Smooth muscle cell (in vitro differentiated cells): ENCODE measurements at regions not wholly inside any gene's neighbourhood (a gene's known extent, or its start where the extent isn't known, plus 50 kb on each side); places are given as distances from the start of the nearest gene placed in this dataset.

Experiments used
- DNase-seq: peaks from one replicate; lab custom pipeline; 2025; ENCODE audit not compliant: unreplicated experiment; lab: John Stamatoyannopoulos, UW
- H2AFZ ChIP-seq: fragments of 200-600 bp; sonication (generic); 2 replicates; pipeline ENCODE4 v1.6.0; 2016; ENCODE audit warnings: antibody characterized with exemption, low read depth, mild to moderate bottlenecking
- H3F3A ChIP-seq: fragments of 200-600 bp; sonication (generic); 2 replicates; pipeline ENCODE4 v1.6.0; 2017; ENCODE audit warnings: antibody characterized with exemption, low read depth
- H3K27ac ChIP-seq: fragments of 200-600 bp; sonication (generic); 2 replicates; pipeline ENCODE4 v1.5.1; 2016; ENCODE audit warnings: low read depth, mild to moderate bottlenecking
- H3K27me3 ChIP-seq: fragments of 200-600 bp; sonication (generic); 2 replicates; pipeline ENCODE4 v1.6.1; 2016; ENCODE audit warnings: low read depth, mild to moderate bottlenecking
- H3K36me3 ChIP-seq: fragments of 200-600 bp; sonication (generic); 2 replicates; pipeline ENCODE4 v1.5.1; 2016; ENCODE audit warnings: low read depth
- H3K4me1 ChIP-seq: fragments of 200-600 bp; sonication (generic); 2 replicates; pipeline ENCODE4 v1.5.1; 2016; ENCODE audit warnings: low read depth
- H3K4me2 ChIP-seq: fragments of 200-600 bp; sonication (generic); 2 replicates; pipeline ENCODE4 v1.6.0; 2016; ENCODE audit warnings: mild to moderate bottlenecking
- H3K4me3 ChIP-seq: fragments of 200-600 bp; sonication (generic); 2 replicates; pipeline ENCODE4 v1.5.1; 2016; ENCODE audit warnings: mild to moderate bottlenecking
- H3K79me2 ChIP-seq: fragments of 200-600 bp; sonication (generic); 2 replicates; pipeline ENCODE4 v1.6.0; 2016; ENCODE audit warnings: low read depth, mild to moderate bottlenecking
- H3K9ac ChIP-seq: fragments of 200-600 bp; sonication (generic); 2 replicates; pipeline ENCODE4 v1.6.0; 2016; ENCODE audit warnings: low read depth
- H3K9me3 ChIP-seq: fragments of 200-600 bp; sonication (generic); replicated peaks from 2 replicates; pipeline ENCODE4 v1.5.1; 2016; ENCODE audit warnings: low read depth
- H4K20me1 ChIP-seq: fragments of 200-600 bp; sonication (generic); 2 replicates; pipeline ENCODE4 v1.6.0; 2016; ENCODE audit warnings: low read depth
- WGBS: methylation state at CpG from one replicate; pipeline ENCODE4 v1.1.7; 2016; ENCODE audit warnings: low lambda C conversion rate; 5-methylcytosine and 5-hydroxymethylcytosine counted together
- TF ChIP-seq, protein P1 (sequence below): fragments of 200-600 bp; sonication (generic); IDR thresholded peaks from 2 replicates; pipeline ENCODE4 v1.5.1; 2017; ENCODE audit warnings: borderline replicate concordance, mild to moderate bottlenecking, antibody characterized with exemption; ENCODE audit not compliant: insufficient read depth, poor library complexity, severe bottlenecking

DNA sequence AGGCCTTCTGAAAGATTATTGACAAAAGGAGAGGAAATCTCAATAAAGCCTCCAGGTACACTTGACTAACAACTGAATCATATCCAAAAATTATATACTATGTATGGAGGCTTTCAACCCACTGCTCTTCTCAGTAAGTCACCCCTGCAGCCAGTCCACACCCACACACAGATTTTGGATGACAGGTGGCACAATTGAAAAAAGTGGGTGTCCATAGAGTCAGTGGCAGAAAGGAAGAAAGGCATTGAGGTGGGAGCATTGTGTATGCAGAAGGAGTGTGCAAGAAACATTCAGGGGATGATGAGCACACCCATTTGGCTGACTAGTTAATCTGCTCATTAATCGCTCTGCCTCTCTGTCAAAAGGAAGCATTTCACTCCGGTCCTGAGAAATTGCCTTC is 150.6 kb upstream of the IL12B start:
- no peaks in the 10 kb centered on the region for H3K79me2 ChIP-seq
- no peak overlapping the region for H3K9ac ChIP-seq
- no peaks in the 10 kb centered on the region for H4K20me1 ChIP-seq
- no peak overlapping the region for H3K4me3 ChIP-seq
- no peak overlapping the region for H2AFZ ChIP-seq
- 94% methylated on average over 2 of the region's 2 CpGs for WGBS
- TF ChIP-seq, protein P1, sequence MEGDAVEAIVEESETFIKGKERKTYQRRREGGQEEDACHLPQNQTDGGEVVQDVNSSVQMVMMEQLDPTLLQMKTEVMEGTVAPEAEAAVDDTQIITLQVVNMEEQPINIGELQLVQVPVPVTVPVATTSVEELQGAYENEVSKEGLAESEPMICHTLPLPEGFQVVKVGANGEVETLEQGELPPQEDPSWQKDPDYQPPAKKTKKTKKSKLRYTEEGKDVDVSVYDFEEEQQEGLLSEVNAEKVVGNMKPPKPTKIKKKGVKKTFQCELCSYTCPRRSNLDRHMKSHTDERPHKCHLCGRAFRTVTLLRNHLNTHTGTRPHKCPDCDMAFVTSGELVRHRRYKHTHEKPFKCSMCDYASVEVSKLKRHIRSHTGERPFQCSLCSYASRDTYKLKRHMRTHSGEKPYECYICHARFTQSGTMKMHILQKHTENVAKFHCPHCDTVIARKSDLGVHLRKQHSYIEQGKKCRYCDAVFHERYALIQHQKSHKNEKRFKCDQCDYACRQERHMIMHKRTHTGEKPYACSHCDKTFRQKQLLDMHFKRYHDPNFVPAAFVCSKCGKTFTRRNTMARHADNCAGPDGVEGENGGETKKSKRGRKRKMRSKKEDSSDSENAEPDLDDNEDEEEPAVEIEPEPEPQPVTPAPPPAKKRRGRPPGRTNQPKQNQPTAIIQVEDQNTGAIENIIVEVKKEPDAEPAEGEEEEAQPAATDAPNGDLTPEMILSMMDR: no peak
- H3K36me3 ChIP-seq: no peaks in the 10 kb centered on the region
- DNase-seq: no peak
- H3K4me1 ChIP-seq: no peaks in the 10 kb centered on the region
- H3K9me3 ChIP-seq: no peaks in the 10 kb centered on the region
- H3F3A ChIP-seq: no peaks in the 10 kb centered on the region
- H3K27me3 ChIP-seq: no peaks in the 10 kb centered on the region
- H3K4me2 ChIP-seq: no peak overlapping the region
- H3K27ac ChIP-seq: no peak overlapping the region

DNA sequence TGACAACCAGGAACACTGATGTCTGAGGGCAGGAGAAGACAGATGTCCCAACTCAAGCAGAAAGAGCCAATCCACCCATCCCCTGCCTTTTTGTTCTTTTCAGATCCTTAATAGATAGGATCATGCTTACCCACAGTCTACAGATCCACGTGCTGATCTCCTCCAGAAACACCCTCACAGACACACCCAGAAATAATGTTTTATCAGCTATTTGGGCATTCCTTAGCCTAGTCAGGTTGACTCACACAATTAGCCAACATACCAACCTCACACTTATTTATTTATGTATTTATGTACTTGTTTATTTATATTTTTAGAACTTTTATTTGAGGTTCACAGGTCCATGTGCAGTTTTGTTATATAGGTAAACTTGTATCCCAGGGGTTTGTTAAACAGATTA is 151.5 kb upstream of the IL12B start:
- no peaks in the 10 kb centered on the region for H3F3A ChIP-seq
- no peaks in the 10 kb centered on the region for H3K79me2 ChIP-seq
- no peaks in the 10 kb centered on the region for H3K9me3 ChIP-seq
- DNase-seq: no peak
- no peaks in the 10 kb centered on the region for H3K36me3 ChIP-seq
- WGBS: 60% methylated on average over 1 of the region's 1 CpG
- H3K9ac ChIP-seq: no peak overlapping the region
- H3K27me3 ChIP-seq: no peaks in the 10 kb centered on the region
- no peak overlapping the region for H3K27ac ChIP-seq
- H3K4me2 ChIP-seq: no peak overlapping the region
- no peak overlapping the region for H2AFZ ChIP-seq
- H4K20me1 ChIP-seq: no peaks in the 10 kb centered on the region
- no peak overlapping the region for H3K4me3 ChIP-seq
- H3K4me1 ChIP-seq: no peaks in the 10 kb centered on the region
- TF ChIP-seq, protein P1: no peak

DNA sequence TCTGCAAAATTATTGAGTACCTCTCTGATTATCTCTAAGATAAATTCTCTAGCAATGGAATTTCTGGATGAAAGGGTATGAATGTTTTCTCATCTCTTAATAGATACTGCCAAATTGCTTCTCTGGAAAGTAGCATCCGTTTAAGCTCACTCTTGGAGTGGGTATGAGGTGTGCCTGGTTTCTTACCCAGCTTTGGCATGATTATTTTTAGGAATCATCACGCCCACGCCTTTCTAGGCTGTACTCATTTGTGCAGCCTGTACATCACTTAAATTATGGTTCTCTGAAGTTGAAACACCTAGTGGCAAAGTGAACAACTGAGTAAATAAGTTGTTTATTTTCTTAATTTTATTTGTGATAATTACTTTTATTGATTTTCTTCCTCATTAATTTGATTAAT is 156.5 kb upstream of the IL12B start:
- 85% methylated on average over 3 of the region's 3 CpGs for WGBS
- Histone ChIP-seq H3K27ac (no peak overlapping the region), H3K4me1 (no peaks in the 10 kb centered on the region), H3K4me3 (no peak overlapping the region), H3K4me2 (no peak overlapping the region), H3K79me2 (no peaks in the 10 kb centered on the region), H3K27me3 (no peaks in the 10 kb centered on the region), H2AFZ (no peak overlapping the region), H3K9ac (no peak overlapping the region), H3F3A (no peaks in the 10 kb centered on the region), H4K20me1 (no peaks in the 10 kb centered on the region), H3K9me3 (no peaks in the 10 kb centered on the region), H3K36me3 (no peaks in the 10 kb centered on the region)
- TF ChIP-seq, protein P1: no peak
- DNase-seq: no peak

DNA sequence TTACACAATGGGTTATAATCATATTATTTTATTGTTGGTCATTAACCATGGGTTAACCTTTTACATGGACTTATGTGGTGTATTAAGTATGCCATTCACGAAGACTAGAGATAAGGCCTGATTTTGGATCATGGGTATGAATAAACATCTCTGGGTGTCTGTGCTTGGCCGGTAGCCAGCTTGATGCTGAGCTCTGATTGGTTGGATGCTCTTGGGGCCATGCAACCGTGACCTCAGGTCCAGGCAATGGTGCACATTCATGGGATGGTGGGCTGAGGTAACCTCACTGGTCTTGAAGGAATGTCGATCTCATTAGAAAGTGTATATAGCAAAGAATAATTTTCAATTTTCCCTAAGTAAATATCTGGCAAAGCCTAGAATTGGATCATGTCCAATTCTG is 158.2 kb upstream of the IL12B start:
- Histone ChIP-seq H3K27ac (no peak overlapping the region), H3K9me3 (no peaks in the 10 kb centered on the region), H3K4me2 (no peak overlapping the region), H3K79me2 (no peaks in the 10 kb centered on the region), H3K4me1 (no peaks in the 10 kb centered on the region), H3K4me3 (no peak overlapping the region), H3K27me3 (no peaks in the 10 kb centered on the region), H3K36me3 (no peaks in the 10 kb centered on the region), H2AFZ (no peak overlapping the region), H4K20me1 (no peaks in the 10 kb centered on the region), H3F3A (no peaks in the 10 kb centered on the region), H3K9ac (no peak overlapping the region)
- DNase-seq: no peak
- 92% methylated on average over 4 of the region's 4 CpGs for WGBS
- TF ChIP-seq, protein P1: no peak
